OCI-LY7 (cell line): ENCODE measurements at regions not wholly inside any gene's neighbourhood (a gene's known extent, or its start where the extent isn't known, plus 50 kb on each side); places are given as distances from the start of the nearest gene placed in this dataset.
"Not testable (repeated sequence)": the region's sequence is repeated elsewhere in the genome, so short reads cannot be mapped to it uniquely, and the experiment has no call there.

Source experiments
- BruUV-seq: library from RNA; stranded (reverse); fragments of 400-500 nt; replicated peaks from 2 replicates; lab custom pipeline; 2021; lab: Mats Ljungman, UMichigan
- CTCF ChIA-PET: fragments of 300-600 bp; sonication (Branson Sonifier 250); formaldehyde crosslinking; loops from one replicate; lab custom pipeline; 2022; ENCODE audit warnings: antibody characterized with exemption; ENCODE audit not compliant: unreplicated experiment; lab: Charles Lee
- POLR2A ChIA-PET: fragments of 300-600 bp; sonication (Branson Sonifier 250); formaldehyde crosslinking; loops from one replicate; lab custom pipeline; 2022; ENCODE audit warnings: antibody characterized with exemption; lab: Charles Lee
- DNase-seq: peaks from one replicate; pipeline ENCODE4 v3.0.0-alpha.2; 2015; ENCODE audit warnings: low spot score
- H2AFZ ChIP-seq: fragments of 200-600 bp; sonication (generic), shearing (Covaris generic); 2 replicates; pipeline ENCODE4 v1.6.1; 2014; ENCODE audit warnings: mild to moderate bottlenecking, antibody characterized with exemption, low read length, moderate library complexity
- H3K27ac ChIP-seq: fragments of 200-600 bp; sonication (generic); 2 replicates; pipeline ENCODE4 v1.5.1; 2014; ENCODE audit warnings: mixed run types, low read depth, mild to moderate bottlenecking, moderate library complexity, low read length, inconsistent platforms; ENCODE audit not compliant: poor library complexity, severe bottlenecking
- H3K36me3 ChIP-seq: fragments of 200-600 bp; sonication (generic); 2 replicates; pipeline ENCODE4 v1.6.1; 2014; ENCODE audit warnings: mild to moderate bottlenecking, antibody characterized with exemption, low read length, moderate library complexity, mixed read lengths; ENCODE audit not compliant: insufficient read depth
- H3K4me1 ChIP-seq: fragments of 200-600 bp; sonication (generic); 2 replicates; pipeline ENCODE4 v1.5.1; 2014; ENCODE audit warnings: mild to moderate bottlenecking, low read length; ENCODE audit not compliant: insufficient read depth, poor library complexity, severe bottlenecking
- H3K4me2 ChIP-seq: fragments of 200-600 bp; sonication (generic); 2 replicates; pipeline ENCODE4 v1.6.1; 2014; ENCODE audit warnings: mild to moderate bottlenecking, low read length
- H3K4me3 ChIP-seq: fragments of 200-600 bp; sonication (generic); 2 replicates; pipeline ENCODE4 v1.5.1; 2014; ENCODE audit warnings: mild to moderate bottlenecking, low read depth, low read length; ENCODE audit not compliant: poor library complexity, severe bottlenecking
- H3K79me2 ChIP-seq: fragments of 200-600 bp; sonication (generic); 2 replicates; pipeline ENCODE4 v1.6.1; 2016; ENCODE audit warnings: low read depth, mild to moderate bottlenecking, low read length, moderate library complexity, mixed read lengths; ENCODE audit not compliant: insufficient read depth
- H3K9me2 ChIP-seq: fragments of 200-600 bp; sonication (generic); 2 replicates; pipeline ENCODE4 v1.6.1; 2016; ENCODE audit warnings: mild to moderate bottlenecking, low read length, mixed read lengths; ENCODE audit not compliant: insufficient read depth
- H3K9me3 ChIP-seq: fragments of 200-600 bp; sonication (generic); 2 replicates; pipeline ENCODE4 v1.6.1; 2014; ENCODE audit warnings: mild to moderate bottlenecking, mixed run types, low read length, mixed read lengths
- H4K20me1 ChIP-seq: fragments of 200-600 bp; sonication (generic); 2 replicates; pipeline ENCODE4 v1.6.1; 2014; ENCODE audit warnings: mild to moderate bottlenecking, antibody characterized with exemption, low read length, moderate library complexity, mixed read lengths; ENCODE audit not compliant: insufficient read depth
- CTCF ChIP-seq: fragments of 200-600 bp; sonication (generic); conservative IDR thresholded peaks from 2 replicates; pipeline ENCODE4 v1.5.1; 2014; ENCODE audit warnings: mild to moderate bottlenecking, antibody characterized with exemption, low read length, moderate library complexity, mixed read lengths
- EZH2phosphoT487 ChIP-seq: fragments of 200-600 bp; sonication (generic); IDR thresholded peaks from 2 replicates; pipeline ENCODE4 v1.6.1; 2018; ENCODE audit warnings: low read depth, borderline replicate concordance, mild to moderate bottlenecking, mixed run types, antibody characterized with exemption, low read length, moderate library complexity, mixed read lengths
- intact Hi-C: fragments of 100-400 bp; cut with micrococcal nuclease; formaldehyde crosslinking; loops from one replicate; pipeline ENCODE4 v1.10.0; 2022; ENCODE audit not compliant: unreplicated experiment

- POLR2A ChIA-PET, result interaction anchor here (0.5 kb wide), 1 partner anchor 135 kb away, joined by 3 read pairs; no protein-coding TSS in a partner anchor
Observed at GRCh38 chr11:130675917-130676316, 227.5 kb downstream of the ADAMTS15 start.

GRCh38 chr11:130677486-130678153 is 229.2 kb downstream of the ADAMTS15 start:
- H3K79me2 ChIP-seq, result no peaks in the 10 kb centered on the region
- no peak overlapping the region for H2AFZ ChIP-seq
- H3K9me3 ChIP-seq, result peaks cover 8% of the 10 kb centered on the region; the same call in 1 of the 2 replicates
- no TSS peak for BruUV-seq
- no peaks in the 10 kb centered on the region for H3K9me2 ChIP-seq
- intact Hi-C loops, result no loop called here
- no peak overlapping the region for H3K27ac ChIP-seq
- H3K4me3 ChIP-seq, result no peak overlapping the region
- no peaks in the 10 kb centered on the region for H4K20me1 ChIP-seq
- TF ChIP-seq EZH2phosphoT487, result no peak
- TF ChIP-seq CTCF, result no peak
- H3K36me3 ChIP-seq, result no peaks in the 10 kb centered on the region
- no peak for DNase-seq
- ChIA-PET CTCF (no interaction called here), POLR2A (no interaction called here)
- no peaks in the 10 kb centered on the region for H3K4me1 ChIP-seq
- H3K4me2 ChIP-seq, result no peak overlapping the region

More at GRCh38 chr11:130675917-130676316, 227.5 kb downstream of the ADAMTS15 start:
- intact Hi-C loops, result no loop called here
- H3K79me2 ChIP-seq, result no peaks in the 10 kb centered on the region
- no peak overlapping the region for H3K27ac ChIP-seq
- H3K36me3 ChIP-seq, result no peaks in the 10 kb centered on the region
- no peak for DNase-seq
- no peaks in the 10 kb centered on the region for H3K4me1 ChIP-seq
- TF ChIP-seq CTCF, result no peak
- TF ChIP-seq EZH2phosphoT487, result no peak
- H3K4me3 ChIP-seq, result no peak overlapping the region
- peaks cover 8% of the 10 kb centered on the region; the same call in 1 of the 2 replicates for H3K9me3 ChIP-seq
- H4K20me1 ChIP-seq, result no peaks in the 10 kb centered on the region
- CTCF ChIA-PET, result no interaction called here
- no TSS peak for BruUV-seq
- no peaks in the 10 kb centered on the region for H3K9me2 ChIP-seq
- H3K4me2 ChIP-seq, result no peak overlapping the region
- H2AFZ ChIP-seq, result no peak overlapping the region

GRCh38 chr11:130679247-130679646 is 230.8 kb downstream of the ADAMTS15 start:
- intact Hi-C loops, result no loop called here
- CTCF ChIA-PET, result no interaction called here
- H3K27ac ChIP-seq, result no peak overlapping the region
- no peak for DNase-seq
- no peaks in the 10 kb centered on the region for H4K20me1 ChIP-seq
- H3K36me3 ChIP-seq, result no peaks in the 10 kb centered on the region
- no TSS peak for BruUV-seq
- TF ChIP-seq EZH2phosphoT487, result no peak
- TF ChIP-seq CTCF, result no peak
- no peaks in the 10 kb centered on the region for H3K79me2 ChIP-seq
- H2AFZ ChIP-seq, result no peak overlapping the region
- POLR2A ChIA-PET, result interaction anchor here (0.7 kb wide), 1 partner anchor 687 kb away, joined by 3 read pairs; no protein-coding TSS in a partner anchor
- peaks cover 8% of the 10 kb centered on the region; the same call in 1 of the 2 replicates for H3K9me3 ChIP-seq
- no peaks in the 10 kb centered on the region for H3K9me2 ChIP-seq
- H3K4me1 ChIP-seq, result no peaks in the 10 kb centered on the region
- no peak overlapping the region for H3K4me3 ChIP-seq
- H3K4me2 ChIP-seq, result no peak overlapping the region

- H3K4me3 ChIP-seq, POLR2A ChIA-PET, H3K9me3 ChIP-seq, intact Hi-C loops, DNase-seq, H3K27ac ChIP-seq, H3K79me2 ChIP-seq, H4K20me1 ChIP-seq, H3K4me1 ChIP-seq, H3K36me3 ChIP-seq, CTCF ChIA-PET, H3K9me2 ChIP-seq, H3K4me2 ChIP-seq, H2AFZ ChIP-seq, BruUV-seq: not testable (repeated sequence)
Observed at GRCh38 chr11:130682471-130682870, 233.8 kb downstream of the SNX19 start.
